HG03469 (cell line): ENCODE measurements at regions not wholly inside any gene's neighbourhood (a gene's known extent, or its start where the extent isn't known, plus 50 kb on each side); places are given as distances from the start of the nearest gene placed in this dataset.
"Not testable (repeated sequence)": the region's sequence is repeated elsewhere in the genome, so short reads cannot be mapped to it uniquely, and the experiment has no call there.

Experiments
- ATAC-seq: cut with Tn5 transposase; IDR thresholded peaks from one replicate; pipeline ENCODE4 v1.9.1; 2021; ENCODE audit warnings: mild to moderate bottlenecking, moderate library complexity, moderate number of reproducible peaks; ENCODE audit not compliant: unreplicated experiment

DNA sequence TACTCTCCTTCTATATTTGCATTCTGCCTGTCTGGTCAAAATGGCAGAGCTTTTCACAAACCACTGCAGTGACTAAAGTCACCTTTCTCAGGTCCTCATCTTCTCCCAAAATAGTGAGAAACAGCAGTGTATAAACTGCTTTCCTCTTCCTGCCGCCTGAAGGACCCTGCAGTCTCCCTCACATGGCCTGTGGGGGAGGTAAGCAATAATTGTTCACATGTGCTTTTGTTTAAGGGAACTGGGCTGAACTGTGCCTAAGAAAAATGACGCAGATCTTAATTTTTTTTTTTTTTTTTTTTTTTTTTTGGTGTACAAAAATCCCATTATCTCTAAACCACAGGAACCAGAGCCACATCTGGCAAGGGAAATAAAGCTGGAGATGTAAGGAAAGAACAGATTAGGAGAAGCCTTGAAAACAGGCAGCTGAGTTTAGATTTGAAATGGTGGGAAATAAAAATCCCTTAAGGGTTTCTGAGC lies 131.7 kb upstream of the VLDLR start:
- ATAC-seq = no peak

GRCh38 chr9:2492161-2492560 lies 129.4 kb upstream of the VLDLR start:
- no peak for ATAC-seq

DNA sequence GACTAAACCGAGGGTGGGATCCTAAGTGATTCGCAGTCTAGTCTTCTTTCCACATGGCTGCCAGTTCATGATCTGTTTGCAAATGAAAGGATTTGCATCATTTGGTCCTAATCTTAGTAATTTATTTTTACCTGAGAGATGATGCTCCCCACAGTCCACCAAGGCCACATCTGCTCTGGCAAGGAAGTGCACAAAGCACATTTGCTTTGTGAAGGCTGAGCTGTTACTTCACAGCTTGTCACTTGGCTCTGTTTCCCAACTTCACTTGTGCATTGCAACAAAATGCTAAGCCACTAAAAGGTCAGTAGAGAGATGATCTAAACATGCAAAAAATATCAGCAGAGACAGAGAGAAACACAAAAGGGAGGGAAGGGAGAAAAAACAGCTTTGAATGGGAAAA lies 128.5 kb upstream of the VLDLR start:
- ATAC-seq = no peak

- no peak for ATAC-seq
These were observed 128.1 kb upstream of the VLDLR start for GRCh38 chr9:2493529-2493928.

GRCh38 chr9:2494562-2494961 lies 127.0 kb upstream of the VLDLR start:
- ATAC-seq = no peak

- ATAC-seq = no peak
These were observed 126.2 kb upstream of the VLDLR start for GRCh38 chr9:2495221-2496005.

- ATAC-seq = no peak
These were observed 125.4 kb upstream of the VLDLR start for GRCh38 chr9:2496169-2496568.

- ATAC-seq = no peak
These were observed 124.7 kb upstream of the VLDLR start for GRCh38 chr9:2496934-2497333.

- ATAC-seq = no peak
These were observed 123.8 kb upstream of the VLDLR start for GRCh38 chr9:2497666-2498400.

DNA sequence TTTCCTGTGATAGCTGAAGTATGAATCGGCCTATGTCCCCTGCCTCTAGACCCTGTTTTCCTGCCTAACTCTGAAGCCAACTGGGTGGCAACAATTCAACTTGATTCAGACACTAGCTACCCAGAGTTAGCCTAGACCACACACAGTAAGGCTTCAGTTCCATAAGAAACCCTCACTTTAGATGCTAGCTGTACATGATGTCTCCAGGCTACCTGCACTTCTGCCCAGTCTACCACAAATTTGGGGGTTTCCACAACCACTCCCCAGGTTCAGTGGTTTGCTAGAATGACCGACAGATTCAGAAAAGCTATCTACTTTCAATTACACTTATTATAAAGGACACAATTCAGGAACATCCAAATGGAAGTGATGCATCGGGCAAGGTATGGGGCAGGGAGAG lies 119.4 kb upstream of the VLDLR start:
- no peak for ATAC-seq

- no peak for ATAC-seq
These were observed 118.8 kb upstream of the VLDLR start for GRCh38 chr9:2502760-2503159.

- no peak for ATAC-seq
These were observed 115.3 kb upstream of the VLDLR start for GRCh38 chr9:2506321-2506720.

- ATAC-seq = no peak
These were observed 98.0 kb upstream of the VLDLR start for GRCh38 chr9:2523591-2523990.

- no peak for ATAC-seq
These were observed 97.0 kb upstream of the VLDLR start for GRCh38 chr9:2524601-2525000.

DNA sequence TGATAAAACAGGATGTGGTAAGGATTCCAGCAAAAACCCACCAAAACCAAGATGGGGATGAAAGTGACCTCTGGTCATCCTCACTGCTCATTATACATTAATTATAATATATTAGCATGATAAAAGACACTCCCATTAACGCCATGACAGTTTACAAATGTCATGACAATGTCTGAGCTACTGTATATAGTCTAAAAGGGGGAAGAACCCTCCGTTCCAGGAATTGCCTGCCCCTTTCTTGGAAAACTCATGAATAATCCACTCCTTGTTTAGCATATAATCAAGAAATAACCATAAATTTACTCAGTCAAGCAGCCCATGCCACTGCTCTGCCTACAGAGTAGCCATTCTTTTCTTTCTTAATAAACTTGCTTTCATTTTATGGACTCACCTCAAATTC lies 96.4 kb upstream of the VLDLR start:
- no peak for ATAC-seq

DNA sequence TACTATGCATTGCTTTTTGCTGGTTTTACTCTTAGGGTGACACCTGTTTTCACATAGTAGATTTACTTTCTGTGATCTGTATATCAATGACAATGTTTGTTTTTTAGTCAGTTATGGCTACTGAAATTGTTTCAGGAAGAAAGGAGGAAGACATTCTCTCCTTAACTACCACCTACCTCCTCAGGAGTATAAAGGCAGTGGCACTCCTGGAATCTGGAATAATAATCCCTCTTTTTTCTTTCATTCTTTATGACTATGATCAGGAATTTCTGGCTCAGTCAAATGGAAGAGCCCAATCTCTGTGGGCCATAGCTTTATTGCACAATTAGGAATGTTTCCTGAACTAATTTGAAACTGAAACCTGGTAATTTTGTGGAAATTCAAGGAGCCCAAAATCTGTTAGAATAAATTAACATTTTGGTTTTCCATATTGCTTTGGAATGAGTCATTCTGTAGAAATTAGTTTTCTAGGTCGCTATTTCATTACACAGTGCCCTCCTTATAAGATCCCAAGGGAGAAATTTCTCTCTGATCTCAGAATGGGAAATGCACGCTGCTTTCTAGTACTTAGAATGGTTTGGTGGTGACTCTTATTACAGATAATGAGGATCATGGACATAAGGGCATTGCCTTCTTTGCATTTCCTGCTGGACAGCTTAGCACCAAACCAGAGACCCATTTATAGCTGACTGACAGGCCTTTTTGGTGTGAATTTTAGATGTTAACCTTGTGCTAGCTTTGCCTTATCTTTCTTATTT lies 95.3 kb upstream of the VLDLR start:
- ATAC-seq = no peak

DNA sequence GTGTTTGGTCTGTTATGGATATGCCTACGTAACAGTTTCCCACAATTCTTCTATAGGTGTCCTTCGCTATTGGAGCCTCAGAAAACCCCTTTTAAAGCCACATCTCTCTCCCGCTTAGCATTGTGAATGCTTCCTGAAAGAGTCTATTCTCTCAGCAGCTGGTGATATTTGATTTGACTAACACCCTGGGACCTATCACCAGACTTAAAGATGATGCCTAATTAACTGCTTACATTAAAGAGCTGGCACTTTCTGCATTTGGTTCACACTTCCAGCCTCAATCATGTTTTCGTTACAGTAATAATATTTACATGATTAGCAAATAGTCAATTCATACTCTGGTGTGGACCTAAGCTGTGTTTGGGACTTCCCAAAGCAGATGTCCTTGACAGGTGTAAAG lies 90.1 kb upstream of the VLDLR start:
- no peak for ATAC-seq

DNA sequence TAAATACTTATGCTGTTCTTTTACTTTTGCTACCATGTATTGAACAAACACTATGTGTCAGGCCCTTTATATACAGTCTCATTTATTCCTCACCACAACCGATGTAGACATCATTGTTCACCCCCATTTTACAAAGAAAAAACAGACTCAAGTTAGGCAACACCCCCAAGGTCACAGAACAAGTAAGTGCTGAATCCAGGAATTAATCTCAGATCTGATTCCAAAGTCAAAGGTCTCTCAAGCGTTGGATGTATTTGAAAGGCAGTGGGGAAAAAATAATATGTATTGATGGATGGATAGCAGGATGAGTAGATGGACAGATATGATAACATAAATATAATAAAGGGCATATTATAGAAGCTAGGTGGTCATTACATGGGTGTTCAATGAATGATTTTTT lies 85.1 kb upstream of the VLDLR start:
- no peak for ATAC-seq

- ATAC-seq = no peak
These were observed 75.6 kb upstream of the VLDLR start for GRCh38 chr9:2545881-2546490.

- not testable (repeated sequence) for ATAC-seq
These were observed 65.5 kb upstream of the VLDLR start for GRCh38 chr9:2555899-2556600.

- ATAC-seq = no peak
These were observed 63.9 kb upstream of the VLDLR start for GRCh38 chr9:2557693-2558092.
